WTC11 (cell line): ENCODE measurements at regions not wholly inside any gene's neighbourhood (a gene's known extent, or its start where the extent isn't known, plus 50 kb on each side); places are given as distances from the start of the nearest gene placed in this dataset.
A peak's percentile ranks its signal among the peaks of the same experiment; 100 is the strongest.

Source experiments
- ATAC-seq: fragments of 200-7000 bp; cut with Tn5 transposase; 2 replicates; pipeline ENCODE4 v1.10.0; 2021; ENCODE audit warnings: mild to moderate bottlenecking, moderate library complexity
- CTCF ChIA-PET: fragments of 300-600 bp; sonication (Branson Sonifier 250); formaldehyde crosslinking; loops from one replicate; lab custom pipeline; 2021; ENCODE audit warnings: antibody characterized with exemption; lab: Charles Lee
- POLR2A ChIA-PET: fragments of 350-600 bp; sonication (Branson Sonifier 250); formaldehyde crosslinking; loops from one replicate; lab custom pipeline; 2021; ENCODE audit warnings: antibody characterized with exemption; lab: Charles Lee
- DNase-seq: peaks from one replicate; pipeline ENCODE4 v3.0.0; 2021; ENCODE audit warnings: low spot score
- H3K27ac Mint-ChIP-seq: 2 replicates; pipeline ENCODE4 v1.8.0; 2021; ENCODE audit warnings: mixed read lengths
- H3K27me3 Mint-ChIP-seq: 2 replicates; pipeline ENCODE4 v1.8.0; 2021; ENCODE audit warnings: low read depth, mild to moderate bottlenecking, moderate library complexity, mixed read lengths
- H3K36me3 Mint-ChIP-seq: 2 replicates; pipeline ENCODE4 v1.8.0; 2021; ENCODE audit warnings: mixed read lengths
- H3K4me1 Mint-ChIP-seq: 2 replicates; pipeline ENCODE4 v1.8.0; 2022; ENCODE audit warnings: mixed read lengths
- H3K4me3 Mint-ChIP-seq: 2 replicates; pipeline ENCODE4 v1.8.0; 2021; ENCODE audit warnings: mild to moderate bottlenecking, moderate library complexity, mixed read lengths
- H3K9me3 Mint-ChIP-seq: 2 replicates; pipeline ENCODE4 v1.8.0; 2021; ENCODE audit warnings: mixed read lengths
- CTCF ChIP-seq: fragments of 200-600 bp; IDR thresholded peaks from 2 replicates; pipeline ENCODE4 v1.8.0; 2022; ENCODE audit warnings: antibody characterized with exemption
- E2F1 ChIP-seq: sonication (generic); formaldehyde crosslinking; IDR thresholded peaks from 2 replicates; pipeline ENCODE4 v1.8.0; 2022; ENCODE audit warnings: mild to moderate bottlenecking, missing genetic modification reagents
- ELF4 ChIP-seq: sonication (generic); formaldehyde crosslinking; IDR thresholded peaks from 2 replicates; pipeline ENCODE4 v1.8.1; 2022; ENCODE audit warnings: low read depth, mild to moderate bottlenecking, moderate library complexity, missing genetic modification reagents
- ERG ChIP-seq: fragments of 250-450 bp; sonication (Bioruptor Pico); IDR thresholded peaks from 2 replicates; pipeline ENCODE4 v1.8.0; 2021; ENCODE audit warnings: mild to moderate bottlenecking
- FOXJ3 ChIP-seq: sonication (generic); formaldehyde crosslinking; IDR thresholded peaks from 2 replicates; pipeline ENCODE4 v1.9.0; 2021; ENCODE audit warnings: missing genetic modification reagents, mild to moderate bottlenecking, borderline replicate concordance
- GRHL2 ChIP-seq: fragments of 250-450 bp; sonication (Bioruptor Pico); IDR thresholded peaks from 2 replicates; pipeline ENCODE4 v1.8.0; 2022; ENCODE audit warnings: mild to moderate bottlenecking, moderate library complexity; ENCODE audit not compliant: insufficient replicate concordance, severe bottlenecking
- JUN ChIP-seq: sonication (generic); formaldehyde crosslinking; IDR thresholded peaks from 2 replicates; pipeline ENCODE4 v1.8.0; 2023; ENCODE audit warnings: mild to moderate bottlenecking, missing genetic modification reagents
- KAT7 ChIP-seq: sonication (generic); formaldehyde crosslinking; IDR thresholded peaks from 2 replicates; pipeline ENCODE4 v1.8.1; 2023; ENCODE audit warnings: missing genetic modification reagents, mild to moderate bottlenecking, borderline replicate concordance
- MAX ChIP-seq: sonication (generic); formaldehyde crosslinking; IDR thresholded peaks from 2 replicates; pipeline ENCODE4 v1.8.0; 2022; ENCODE audit warnings: mild to moderate bottlenecking, missing genetic modification reagents
- NFE2L1 ChIP-seq: sonication (generic); formaldehyde crosslinking; IDR thresholded peaks from 2 replicates; pipeline ENCODE4 v1.8.1; 2023; ENCODE audit warnings: missing genetic modification reagents
- OVOL2 ChIP-seq: fragments of 250-450 bp; sonication (Bioruptor Pico); IDR thresholded peaks from 2 replicates; pipeline ENCODE4 v1.9.0; 2021; ENCODE audit warnings: mild to moderate bottlenecking, borderline replicate concordance
- PREB ChIP-seq: sonication (generic); formaldehyde crosslinking; IDR thresholded peaks from 2 replicates; pipeline ENCODE4 v1.8.1; 2022; ENCODE audit warnings: mild to moderate bottlenecking, missing genetic modification reagents, moderate library complexity, borderline replicate concordance
- TCF7 ChIP-seq: sonication (generic); formaldehyde crosslinking; IDR thresholded peaks from 2 replicates; pipeline ENCODE4 v1.8.0; 2022; ENCODE audit warnings: mild to moderate bottlenecking, low read depth, missing genetic modification reagents, moderate library complexity
- ZBTB43 ChIP-seq: sonication (generic); formaldehyde crosslinking; IDR thresholded peaks from 2 replicates; pipeline ENCODE4 v1.8.1; 2023; ENCODE audit warnings: mild to moderate bottlenecking, missing genetic modification reagents
- ZMAT4 ChIP-seq: fragments of 250-450 bp; sonication (Bioruptor Pico); IDR thresholded peaks from 2 replicates; pipeline ENCODE4 v1.9.0; 2021; ENCODE audit warnings: mild to moderate bottlenecking
- ZNF232 ChIP-seq: sonication (generic); formaldehyde crosslinking; IDR thresholded peaks from 2 replicates; pipeline ENCODE4 v1.8.0; 2022; ENCODE audit warnings: mild to moderate bottlenecking, missing genetic modification reagents
- ZNF532 ChIP-seq: fragments of 250-450 bp; sonication (Bioruptor Pico); IDR thresholded peaks from 2 replicates; pipeline ENCODE4 v1.9.0; 2021; ENCODE audit warnings: mild to moderate bottlenecking, borderline replicate concordance
- ZSCAN18 ChIP-seq: fragments of 250-450 bp; sonication (Bioruptor Pico); IDR thresholded peaks from 2 replicates; pipeline ENCODE4 v2.1.2; 2022; ENCODE audit warnings: mild to moderate bottlenecking, moderate library complexity

- Mint-ChIP-seq H3K27ac (0 out of 2 replicates have a peak overlapping the region, but pooled peaks have one; percentile 10), H3K9me3 (peaks cover 3% of the 10 kb centered on the region; the same call in 1 of the 2 replicates), H3K4me3 (no peak overlapping the region), H3K27me3 (no peaks in the 10 kb centered on the region), H3K36me3 (no peaks in the 10 kb centered on the region), H3K4me1 (peaks cover 46% of the 10 kb centered on the region)
- TF ChIP-seq GRHL2 (no peak), ZBTB43 (CRISPR knock-in tag) (no peak), FOXJ3 (CRISPR knock-in tag) (no peak), KAT7 (CRISPR knock-in tag) (no peak), TCF7 (CRISPR knock-in tag) (no peak), ZNF232 (CRISPR knock-in tag) (no peak), ZNF532 (CRISPR knock-in tag) (no peak), OVOL2 (CRISPR knock-in tag) (no peak), JUN (CRISPR knock-in tag) (no peak), ERG (CRISPR knock-in tag) (no peak), ZMAT4 (CRISPR knock-in tag) (no peak), PREB (CRISPR knock-in tag) (no peak), MAX (CRISPR knock-in tag) (no peak), NFE2L1 (CRISPR knock-in tag) (no peak), ELF4 (CRISPR knock-in tag) (no peak), CTCF (no peak), E2F1 (CRISPR knock-in tag) (no peak), ZSCAN18 (no peak)
- ChIA-PET CTCF (interaction anchor here (1.7 kb wide), 1 partner anchor 12 kb away, joined by 3 read pairs; no protein-coding TSS in a partner anchor), POLR2A (no interaction called here)
- no peak for ATAC-seq
- DNase-seq, result no peak
Observed at GRCh38 chr16:63301349-63301748, 1265.1 kb upstream of the CDH8 start.
